K562 (cell line): ENCODE measurements at regions not wholly inside any gene's neighbourhood (a gene's known extent, or its start where the extent isn't known, plus 50 kb on each side); places are given as distances from the start of the nearest gene placed in this dataset.

Experiments
- ATAC-seq: fragments of 200-7000 bp; cut with Tn5 transposase; 3 replicates; pipeline ENCODE4 v1.9.1; 2020; ENCODE audit warnings: moderate library complexity
- BruUV-seq: library from RNA; stranded (reverse); fragments of 400-500 nt; replicated peaks from 2 replicates; lab custom pipeline; 2021; lab: Mats Ljungman, UMichigan
- CTCF ChIA-PET: fragments of 300-600 bp; formaldehyde crosslinking; extraction: SDS; loops from one replicate; lab custom pipeline; 2021; ENCODE audit warnings: low intra/inter-chr PET ratio; lab: Yijun Ruan, JAX
- POLR2A ChIA-PET: fragments of 300-600, 350-650 bp; sonication (Branson Sonifier 250); formaldehyde crosslinking; extraction: SDS; loops from one replicate; lab custom pipeline; 2021; ENCODE audit warnings: antibody characterized with exemption, inconsistent platforms; lab: Yijun Ruan, JAX
- DNase-seq, 4 experiments: peaks; one replicate each; pipeline versions ENCODE4 v3.0.0 to v3.0.0-alpha.2; 2011 to 2018; ENCODE audit warnings: low spot score in 3 of 4, mixed read lengths in 3 of 4; ENCODE audit errors: extremely low read depth in 1 of 4
- FAIRE-seq: peaks from 2 replicates; lab custom pipeline; 2011; peaks lifted over from hg19 to GRCh38; lab: Jason Lieb, UNC
- H2AFZ ChIP-seq: 2 replicates; pipeline ENCODE4 v1.6.0; 2011; ENCODE audit warnings: low read depth, low read length, control low read depth, inconsistent platforms
- H3K27ac ChIP-seq: fragments of 200-600 bp; 3 replicates; pipeline ENCODE4 v1.8.0; 2011; ENCODE audit warnings: low read depth, mild to moderate bottlenecking, control low read depth, inconsistent platforms, low read length, moderate library complexity, mixed read lengths; ENCODE audit errors: extremely low read depth
- H3K27me3 ChIP-seq, 2 experiments: fragments of 300-600 bp in 1 of 2; 2 replicates in 1 of 2; 3 replicates in 1 of 2; pipeline versions ENCODE4 v1.6.0 to v1.8.0; 2011; ENCODE audit warnings: inconsistent platforms in 2 of 2, low read length in 2 of 2, mild to moderate bottlenecking in 1 of 2, mixed read lengths in 1 of 2, moderate library complexity in 1 of 2; ENCODE audit not compliant: control insufficient read depth in 2 of 2, insufficient read depth in 2 of 2
- H3K36me3 ChIP-seq: fragments of 300-600 bp; 3 replicates; pipeline ENCODE4 v1.8.0; 2011; ENCODE audit warnings: mild to moderate bottlenecking, low read length, inconsistent platforms; ENCODE audit not compliant: control insufficient read depth, insufficient read depth
- H3K4me1 ChIP-seq, 2 experiments: fragments of 200-600 bp in 1 of 2; replicated peaks in 1 of 2; 2 replicates in 1 of 2; 3 replicates in 1 of 2; pipeline versions ENCODE4 v1.5.1 to v1.8.0; 2011; ENCODE audit warnings: inconsistent platforms in 2 of 2, low read length in 2 of 2, mild to moderate bottlenecking in 1 of 2, mixed read lengths in 1 of 2, moderate library complexity in 1 of 2; ENCODE audit not compliant: control insufficient read depth in 2 of 2, insufficient read depth in 2 of 2
- H3K4me2 ChIP-seq: 2 replicates; pipeline ENCODE4 v1.6.1; 2011; ENCODE audit warnings: low read length, control low read depth, inconsistent platforms, mixed read lengths; ENCODE audit not compliant: insufficient read depth
- H3K4me3 ChIP-seq: fragments of 200-600 bp; sonication (generic), shearing (Covaris generic); 2 replicates; pipeline ENCODE4 v1.5.1; 2016; ENCODE audit warnings: control low read depth, inconsistent platforms
- H3K79me2 ChIP-seq: fragments of 200-600 bp; 3 replicates; pipeline ENCODE4 v1.8.0; 2011; ENCODE audit warnings: low read length, inconsistent platforms; ENCODE audit not compliant: control insufficient read depth, insufficient read depth
- H3K9ac ChIP-seq, 2 experiments: 2 replicates each; pipeline versions ENCODE4 v1.6.0 to v1.6.1; 2011; ENCODE audit warnings: low read depth in 2 of 2, low read length in 2 of 2, control low read depth in 1 of 2, inconsistent platforms in 1 of 2, mild to moderate bottlenecking in 1 of 2, mixed read lengths in 1 of 2; ENCODE audit not compliant: insufficient read depth in 1 of 2
- H3K9me1 ChIP-seq: one replicate; pipeline ENCODE4 v1.6.0; 2011; ENCODE audit warnings: inconsistent platforms, mild to moderate bottlenecking, low read length, moderate library complexity; ENCODE audit not compliant: control insufficient read depth, insufficient read depth
- H3K9me3 ChIP-seq: replicated peaks from 2 replicates; pipeline ENCODE4 v1.5.1; 2011; ENCODE audit warnings: low read depth, low read length, inconsistent platforms; ENCODE audit not compliant: control insufficient read depth, insufficient read depth
- H4K20me1 ChIP-seq: replicated peaks from 2 replicates; pipeline ENCODE4 v1.6.1; 2011; ENCODE audit warnings: low read length, inconsistent platforms, mixed read lengths; ENCODE audit not compliant: control insufficient read depth, insufficient read depth
- ZNF512 ChIP-seq: IDR thresholded peaks from 2 replicates; pipeline ENCODE4 v1.6.1; 2016; ENCODE audit warnings: missing genetic modification characterization, missing compliant biosample characterization
- WGBS: fragments of 100-300 bp; shearing (Covaris generic); methylation state at CpG from one replicate; pipeline ENCODE4 v1.1.6; 2016; ENCODE audit warnings: low coverage, mixed read lengths; ENCODE audit not compliant: insufficient coverage; ENCODE audit errors: missing lambda C conversion rate; 5-methylcytosine and 5-hydroxymethylcytosine counted together
- in situ Hi-C: fragments of 300-500 bp; cut with MboI; formaldehyde crosslinking; loops from 4 replicates; pipeline ENCODE4 v1.15.0; 2018; ENCODE audit warnings: inconsistent platforms, mixed read lengths
- intact Hi-C: fragments of 100-400 bp; cut with micrococcal nuclease; formaldehyde crosslinking; loops from 2 replicates; pipeline ENCODE4 v1.14.2; 2022
- TF ChIP-seq, protein P1 (sequence below): fragments of 250-450 bp; sonication (Bioruptor Pico); IDR thresholded peaks from 2 replicates; pipeline ENCODE4 v1.6.1; 2021; ENCODE audit warnings: mild to moderate bottlenecking

DNA sequence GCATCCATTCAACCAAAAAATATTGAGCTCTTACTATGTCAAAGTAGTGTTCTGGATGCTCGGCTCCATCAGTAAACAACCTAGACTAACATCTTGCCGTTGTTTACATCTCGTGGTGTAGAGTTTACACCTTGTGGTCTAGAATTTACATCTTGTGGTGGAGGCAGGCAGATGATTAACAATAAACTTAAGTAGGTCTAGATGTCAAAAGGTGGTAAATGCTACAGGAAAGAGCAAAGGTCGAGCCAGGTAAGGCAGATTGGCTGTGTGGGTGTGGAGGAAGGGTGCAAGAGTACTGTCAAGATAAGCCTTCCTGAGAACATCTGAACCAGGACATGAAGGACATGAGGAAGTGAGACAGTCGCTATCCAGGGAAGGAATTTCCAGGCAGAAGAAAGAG, 88.4 kb upstream of the ESR1 start (continued):
- TF ChIP-seq, protein P1, sequence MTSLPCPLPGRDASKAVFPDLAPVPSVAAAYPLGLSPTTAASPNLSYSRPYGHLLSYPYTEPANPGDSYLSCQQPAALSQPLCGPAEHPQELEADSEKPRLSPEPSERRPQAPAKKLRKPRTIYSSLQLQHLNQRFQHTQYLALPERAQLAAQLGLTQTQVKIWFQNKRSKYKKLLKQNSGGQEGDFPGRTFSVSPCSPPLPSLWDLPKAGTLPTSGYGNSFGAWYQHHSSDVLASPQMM (CRISPR knock-in tag): no peak

- Histone ChIP-seq H3K79me2 (no peaks in the 10 kb centered on the region), H3K27ac (no peak overlapping the region), H3K9me1 (no peaks in the 10 kb centered on the region)
- in situ Hi-C loops (no loop called here), intact Hi-C loops (no loop called here)
- ATAC-seq: no peak
- POLR2A ChIA-PET: no interaction called here
- TF ChIP-seq ZNF512 (tag): no peak
- TF ChIP-seq, all 486 proteins: peak for 0
- Histone ChIP-seq H3K36me3 (no peaks in the 10 kb centered on the region), H3K4me2 (no peak overlapping the region), H3K9me3 (no peaks in the 10 kb centered on the region), H3K4me3 (no peak overlapping the region), H3K9ac (no peak overlapping the region), H3K4me1 (no peaks in the 10 kb centered on the region; a peak in 1 of 5 replicates), H2AFZ (no peak overlapping the region), H3K27me3 (no peaks in the 10 kb centered on the region), H4K20me1 (no peaks in the 10 kb centered on the region)
- 0% methylated on average over 3 of the region's 3 CpGs for WGBS
- CTCF ChIA-PET: no interaction called here
- BruUV-seq: no TSS peak
- DNase-seq (no peak), FAIRE-seq (no peak)
Observed at GRCh38 chr6:151721146-151721545, 86.3 kb upstream of the ESR1 start.
